A673 (cell line): ENCODE measurements at regions not wholly inside any gene's neighbourhood (a gene's known extent, or its start where the extent isn't known, plus 50 kb on each side); places are given as distances from the start of the nearest gene placed in this dataset.
A peak's percentile ranks its signal among the peaks of the same experiment; 100 is the strongest.

Experiments used
- BruUV-seq: library from RNA; stranded (reverse); fragments of 400-500 nt; replicated peaks from 2 replicates; lab custom pipeline; 2021; lab: Mats Ljungman, UMichigan
- CTCF ChIA-PET: fragments of 300-600 bp; sonication (Branson Sonifier 250); formaldehyde crosslinking; loops from one replicate; lab custom pipeline; 2022; ENCODE audit warnings: antibody characterized with exemption; lab: Charles Lee
- POLR2A ChIA-PET: fragments of 300-600 bp; sonication (Branson Sonifier 250); formaldehyde crosslinking; loops from one replicate; lab custom pipeline; 2022; ENCODE audit warnings: antibody characterized with exemption; ENCODE audit not compliant: low non-redundant PET; lab: Charles Lee
- DNase-seq: peaks from one replicate; pipeline ENCODE4 v3.0.0-alpha.2; 2015; ENCODE audit warnings: low spot score
- H3K27ac ChIP-seq: fragments of 200-600 bp; sonication (generic); 2 replicates; pipeline ENCODE4 v1.5.1; 2016; ENCODE audit warnings: mixed run types, low read depth, mild to moderate bottlenecking, mixed read lengths, antibody characterized with exemption, low read length; ENCODE audit not compliant: poor library complexity, severe bottlenecking
- H3K27me3 ChIP-seq: fragments of 200-600 bp; sonication (generic); replicated peaks from 2 replicates; pipeline ENCODE4 v1.6.1; 2017; ENCODE audit warnings: mixed run types, low read depth, mild to moderate bottlenecking, mixed read lengths, antibody characterized with exemption, low read length; ENCODE audit not compliant: insufficient read depth, poor library complexity
- H3K36me3 ChIP-seq: fragments of 200-600 bp; sonication (generic); 2 replicates; pipeline ENCODE4 v1.6.1; 2016; ENCODE audit warnings: mixed run types, mild to moderate bottlenecking, mixed read lengths, antibody characterized with exemption, low read length; ENCODE audit not compliant: insufficient read depth, poor library complexity, severe bottlenecking
- H3K4me1 ChIP-seq: fragments of 200-600 bp; sonication (generic); 2 replicates; pipeline ENCODE4 v1.6.1; 2017; ENCODE audit warnings: mixed run types, mild to moderate bottlenecking, mixed read lengths, antibody characterized with exemption, low read length; ENCODE audit not compliant: insufficient read depth, poor library complexity, severe bottlenecking
- H3K4me3 ChIP-seq: fragments of 200-600 bp; sonication (generic); 2 replicates; pipeline ENCODE4 v1.5.1; 2016; ENCODE audit warnings: low read depth, mixed run types, mild to moderate bottlenecking, mixed read lengths, low read length; ENCODE audit not compliant: poor library complexity, severe bottlenecking
- H3K9me3 ChIP-seq: fragments of 200-600 bp; sonication (generic); 2 replicates; pipeline ENCODE4 v1.6.1; 2016; ENCODE audit warnings: mixed run types, low read depth, mild to moderate bottlenecking, mixed read lengths, antibody characterized with exemption, low read length; ENCODE audit not compliant: poor library complexity, severe bottlenecking
- EZH2 ChIP-seq: fragments of 200-600 bp; sonication (generic); IDR thresholded peaks from 2 replicates; pipeline ENCODE4 v1.6.1; 2017; ENCODE audit warnings: borderline replicate concordance, low read depth, mild to moderate bottlenecking, mixed read lengths, antibody characterized with exemption, low read length; ENCODE audit not compliant: poor library complexity, severe bottlenecking
- intact Hi-C: fragments of 100-400 bp; cut with micrococcal nuclease; formaldehyde crosslinking; loops from one replicate; pipeline ENCODE4 v1.10.0; 2022; ENCODE audit not compliant: unreplicated experiment
- TF ChIP-seq, protein P1 (sequence below): fragments of 300-800, 200-600 bp; sonication (generic); conservative IDR thresholded peaks from 2 replicates; pipeline ENCODE4 v1.5.1; 2017; ENCODE audit warnings: low read depth, mild to moderate bottlenecking, antibody characterized with exemption, low read length, moderate library complexity, mixed read lengths

DNA sequence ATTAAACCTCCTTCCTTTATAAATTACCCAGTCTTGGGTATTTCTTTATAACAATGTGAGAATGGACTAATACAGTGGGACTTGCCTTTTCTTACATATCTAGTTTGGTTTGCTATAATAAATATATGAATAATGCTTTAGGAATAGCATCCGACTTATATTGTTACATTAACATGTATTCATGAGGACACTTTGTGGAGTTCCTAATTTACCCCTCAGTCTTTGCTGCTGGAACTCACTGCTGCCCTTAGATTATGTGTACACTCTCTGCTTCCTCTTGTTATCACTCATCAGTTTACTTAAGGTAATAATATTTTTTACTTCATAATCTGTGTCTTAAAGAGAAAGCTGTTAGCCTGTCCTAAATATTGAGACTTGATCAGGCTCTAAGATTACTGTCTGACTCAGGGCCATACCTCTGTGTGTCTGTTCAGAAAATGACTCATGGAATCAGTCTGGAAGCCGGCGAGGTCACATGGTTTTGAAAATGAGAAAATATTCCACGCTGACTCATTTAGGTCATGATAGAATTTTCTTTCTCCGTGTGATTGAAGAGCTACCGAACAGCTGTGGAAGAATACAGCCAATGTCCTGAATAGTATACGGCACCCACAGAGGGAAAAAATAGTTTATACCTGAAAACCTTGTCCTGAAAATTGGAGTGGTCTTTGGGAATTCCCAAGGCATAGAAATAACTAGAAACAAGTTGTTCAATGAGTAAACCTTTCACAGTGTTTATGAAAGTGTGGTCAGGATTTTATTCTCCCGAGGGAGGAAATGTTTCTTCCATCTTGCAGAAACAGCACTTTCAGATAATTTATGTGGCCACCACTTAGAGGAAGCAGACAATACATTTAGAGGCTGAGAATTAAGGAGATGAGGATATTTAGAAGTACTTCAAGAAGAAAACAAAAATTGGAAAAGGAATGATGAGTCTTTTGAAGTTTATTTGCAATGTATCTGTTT lies 156.4 kb downstream of the DSEL start:
- intact Hi-C loops: no loop called here
- peak overlapping the region; percentile 43 for H3K27ac ChIP-seq
- POLR2A ChIA-PET: interaction anchor here (0.6 kb wide), 1 partner anchor 15 kb away, joined by 8 read pairs; no protein-coding TSS in a partner anchor
- H3K27me3 ChIP-seq: no peaks in the 10 kb centered on the region
- H3K4me3 ChIP-seq: no peak overlapping the region
- H3K4me1 ChIP-seq: peaks cover 18% of the 10 kb centered on the region
- DNase-seq: peak; percentile 86
- BruUV-seq: TSS peak; percentile 78
- no peak for TF ChIP-seq EZH2
- TF ChIP-seq, protein P1, sequence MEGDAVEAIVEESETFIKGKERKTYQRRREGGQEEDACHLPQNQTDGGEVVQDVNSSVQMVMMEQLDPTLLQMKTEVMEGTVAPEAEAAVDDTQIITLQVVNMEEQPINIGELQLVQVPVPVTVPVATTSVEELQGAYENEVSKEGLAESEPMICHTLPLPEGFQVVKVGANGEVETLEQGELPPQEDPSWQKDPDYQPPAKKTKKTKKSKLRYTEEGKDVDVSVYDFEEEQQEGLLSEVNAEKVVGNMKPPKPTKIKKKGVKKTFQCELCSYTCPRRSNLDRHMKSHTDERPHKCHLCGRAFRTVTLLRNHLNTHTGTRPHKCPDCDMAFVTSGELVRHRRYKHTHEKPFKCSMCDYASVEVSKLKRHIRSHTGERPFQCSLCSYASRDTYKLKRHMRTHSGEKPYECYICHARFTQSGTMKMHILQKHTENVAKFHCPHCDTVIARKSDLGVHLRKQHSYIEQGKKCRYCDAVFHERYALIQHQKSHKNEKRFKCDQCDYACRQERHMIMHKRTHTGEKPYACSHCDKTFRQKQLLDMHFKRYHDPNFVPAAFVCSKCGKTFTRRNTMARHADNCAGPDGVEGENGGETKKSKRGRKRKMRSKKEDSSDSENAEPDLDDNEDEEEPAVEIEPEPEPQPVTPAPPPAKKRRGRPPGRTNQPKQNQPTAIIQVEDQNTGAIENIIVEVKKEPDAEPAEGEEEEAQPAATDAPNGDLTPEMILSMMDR: no peak
- CTCF ChIA-PET: no interaction called here
- H3K36me3 ChIP-seq: no peaks in the 10 kb centered on the region
- no peaks in the 10 kb centered on the region for H3K9me3 ChIP-seq

DNA sequence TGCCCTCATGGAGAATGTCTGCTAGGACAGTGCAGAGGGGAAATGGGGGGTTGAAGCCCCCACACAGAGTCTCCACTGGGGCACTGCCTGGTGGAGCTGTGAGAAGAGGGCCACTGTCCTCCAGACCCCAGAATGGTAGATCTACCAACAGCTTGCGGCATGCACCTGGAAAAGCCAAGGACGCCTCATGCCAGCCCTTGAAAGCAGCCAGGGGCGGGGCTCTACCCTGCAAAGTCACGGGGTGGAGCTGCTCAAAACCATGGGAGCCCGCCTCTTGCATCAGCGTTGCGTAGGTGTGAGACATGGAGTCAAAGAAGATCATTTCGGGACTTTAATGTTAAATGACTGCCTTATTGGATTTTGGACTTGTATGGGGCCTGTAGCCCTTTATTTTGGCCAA lies 157.6 kb downstream of the DSEL start:
- H3K27ac ChIP-seq: no peak overlapping the region
- no peak for DNase-seq
- H3K9me3 ChIP-seq: no peaks in the 10 kb centered on the region
- H3K36me3 ChIP-seq: no peaks in the 10 kb centered on the region
- ChIA-PET POLR2A (no interaction called here), CTCF (no interaction called here)
- H3K4me3 ChIP-seq: no peak overlapping the region
- no peaks in the 10 kb centered on the region for H3K27me3 ChIP-seq
- no TSS peak for BruUV-seq
- intact Hi-C loops: no loop called here
- TF ChIP-seq, protein P1: no peak
- TF ChIP-seq EZH2: no peak
- peaks cover 18% of the 10 kb centered on the region for H3K4me1 ChIP-seq

DNA sequence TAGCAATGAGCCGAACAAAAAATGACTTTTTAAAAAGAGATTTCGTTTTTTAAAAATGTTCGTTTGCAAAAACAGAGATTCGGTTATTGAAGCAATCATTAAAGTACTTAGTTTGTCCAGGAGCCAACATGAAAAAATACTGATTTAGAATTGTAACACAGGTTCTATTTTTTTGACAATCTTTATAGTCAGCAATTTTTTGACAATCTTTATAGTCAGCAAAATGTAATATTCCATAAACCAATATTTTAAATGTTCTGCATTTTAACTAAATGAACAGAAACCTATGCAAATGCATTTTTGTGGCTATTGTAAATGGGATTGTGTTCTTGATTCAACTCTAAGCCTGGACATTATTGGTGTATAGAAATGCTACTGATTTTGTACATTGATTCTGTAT lies 161.8 kb downstream of the DSEL start:
- Histone ChIP-seq H3K9me3 (no peaks in the 10 kb centered on the region), H3K4me1 (peaks cover under 1% of the 10 kb centered on the region), H3K27me3 (no peaks in the 10 kb centered on the region), H3K4me3 (no peak overlapping the region), H3K36me3 (no peaks in the 10 kb centered on the region), H3K27ac (no peak overlapping the region)
- ChIA-PET CTCF (no interaction called here), POLR2A (no interaction called here)
- no TSS peak for BruUV-seq
- DNase-seq: no peak
- intact Hi-C loops: no loop called here
- TF ChIP-seq, protein P1: no peak
- TF ChIP-seq EZH2: no peak
